Activated T-helper 1 cell treated with Interleukin-2 at 50 U/mL for 16 hours (primary cell): ENCODE measurements at regions not wholly inside any gene's neighbourhood (a gene's known extent, or its start where the extent isn't known, plus 50 kb on each side); places are given as distances from the start of the nearest gene placed in this dataset.

Experiments
- DNase-seq: peaks from one replicate; pipeline ENCODE4 v3.0.0-alpha.2; 2020; ENCODE audit warnings: low read depth

GRCh38 chr5:168022446-168023169, 268.8 kb upstream of the WWC1 start:
- DNase-seq: no peak

GRCh38 chr5:168023191-168023590, 268.3 kb upstream of the WWC1 start:
- no peak for DNase-seq

GRCh38 chr5:168024306-168024705, 267.1 kb upstream of the WWC1 start:
- no peak for DNase-seq

- DNase-seq: no peak
Observed at GRCh38 chr5:168027007-168027406, 264.4 kb upstream of the WWC1 start.

- DNase-seq: no peak
Observed at GRCh38 chr5:168030912-168031311, 260.5 kb upstream of the WWC1 start.

GRCh38 chr5:168031614-168032013, 259.8 kb upstream of the WWC1 start:
- DNase-seq: no peak

- DNase-seq: no peak
Observed at GRCh38 chr5:168039039-168039438, 252.4 kb upstream of the WWC1 start.

- DNase-seq: no peak
Observed at GRCh38 chr5:168039566-168040248, 251.7 kb upstream of the WWC1 start.

- DNase-seq: no peak
Observed at GRCh38 chr5:168041583-168041982, 249.9 kb upstream of the WWC1 start.

GRCh38 chr5:168042284-168043068, 249.0 kb upstream of the WWC1 start:
- DNase-seq: no peak

GRCh38 chr5:168046163-168046562, 245.3 kb upstream of the WWC1 start:
- DNase-seq: no peak

- no peak for DNase-seq
Observed at GRCh38 chr5:168047043-168047668, 244.3 kb upstream of the WWC1 start.

GRCh38 chr5:168047669-168048111, 243.8 kb upstream of the WWC1 start:
- no peak for DNase-seq

- DNase-seq: no peak
Observed at GRCh38 chr5:168048486-168048885, 243.0 kb upstream of the WWC1 start.

- no peak for DNase-seq
Observed at GRCh38 chr5:168052686-168053085, 238.8 kb upstream of the WWC1 start.

GRCh38 chr5:168054091-168054490, 237.4 kb upstream of the WWC1 start:
- no peak for DNase-seq

- DNase-seq: no peak
Observed at GRCh38 chr5:168055141-168055683, 236.2 kb upstream of the WWC1 start.

GRCh38 chr5:168055961-168056360, 235.5 kb upstream of the WWC1 start:
- no peak for DNase-seq

GRCh38 chr5:168056499-168057182, 234.8 kb upstream of the WWC1 start:
- no peak for DNase-seq

- DNase-seq: no peak
Observed at GRCh38 chr5:168057905-168058304, 233.5 kb upstream of the WWC1 start.

GRCh38 chr5:168059131-168059530, 232.3 kb upstream of the WWC1 start:
- DNase-seq: no peak

GRCh38 chr5:168062239-168062638, 229.2 kb upstream of the WWC1 start:
- no peak for DNase-seq
